SW480 (cell line): ENCODE measurements at regions not wholly inside any gene's neighbourhood (a gene's known extent, or its start where the extent isn't known, plus 50 kb on each side); places are given as distances from the start of the nearest gene placed in this dataset.

Experiments
- DNase-seq: peaks from one replicate; pipeline ENCODE4 v3.0.0-alpha.2; 2016; ENCODE audit warnings: low spot score

- DNase-seq = no peak
Observed at GRCh38 chr2:228703152-228703551, 521.7 kb upstream of the SPHKAP start.

- no peak for DNase-seq
Observed at GRCh38 chr2:228701506-228701905, 520.0 kb upstream of the SPHKAP start.

GRCh38 chr2:228700638-228701037, 519.2 kb upstream of the SPHKAP start:
- DNase-seq = no peak

- DNase-seq = no peak
Observed at GRCh38 chr2:228699888-228700287, 518.4 kb upstream of the SPHKAP start.

GRCh38 chr2:228699400-228699799, 517.9 kb upstream of the SPHKAP start:
- DNase-seq = no peak

- no peak for DNase-seq
Observed at GRCh38 chr2:228698963-228699362, 517.5 kb upstream of the SPHKAP start.

- DNase-seq = no peak
Observed at GRCh38 chr2:228697456-228697855, 516.0 kb upstream of the SPHKAP start.

GRCh38 chr2:228690681-228691080, 509.2 kb upstream of the SPHKAP start:
- DNase-seq = no peak

GRCh38 chr2:228689053-228689452, 507.6 kb upstream of the SPHKAP start:
- no peak for DNase-seq

GRCh38 chr2:228688007-228688645, 506.6 kb upstream of the SPHKAP start:
- no peak for DNase-seq

- no peak for DNase-seq
Observed at GRCh38 chr2:228681979-228682378, 500.5 kb upstream of the SPHKAP start.

- peak; percentile 3 for DNase-seq
Observed at GRCh38 chr2:228681426-228681825, 499.9 kb upstream of the SPHKAP start.

GRCh38 chr2:228678110-228678509, 496.6 kb upstream of the SPHKAP start:
- DNase-seq = no peak

- no peak for DNase-seq
Observed at GRCh38 chr2:228675646-228676045, 494.2 kb upstream of the SPHKAP start.

- no peak for DNase-seq
Observed at GRCh38 chr2:228675091-228675490, 493.6 kb upstream of the SPHKAP start.

- DNase-seq = no peak
Observed at GRCh38 chr2:228673876-228674554, 492.5 kb upstream of the SPHKAP start.

GRCh38 chr2:228669690-228670089, 488.2 kb upstream of the SPHKAP start:
- DNase-seq = no peak

GRCh38 chr2:228665232-228665631, 483.7 kb upstream of the SPHKAP start:
- DNase-seq = no peak

- no peak for DNase-seq
Observed at GRCh38 chr2:228658998-228659397, 477.5 kb upstream of the SPHKAP start.

GRCh38 chr2:228657807-228658402, 476.4 kb upstream of the SPHKAP start:
- DNase-seq = peak; percentile 51

GRCh38 chr2:228655331-228655730, 473.8 kb upstream of the SPHKAP start:
- DNase-seq = no peak

GRCh38 chr2:228654707-228655106, 473.2 kb upstream of the SPHKAP start:
- DNase-seq = no peak

GRCh38 chr2:228653884-228654283, 472.4 kb upstream of the SPHKAP start:
- DNase-seq = no peak

GRCh38 chr2:228652366-228652765, 470.9 kb upstream of the SPHKAP start:
- no peak for DNase-seq
